Neural progenitor cell (in vitro differentiated cells): ENCODE measurements at regions not wholly inside any gene's neighbourhood (a gene's known extent, or its start where the extent isn't known, plus 50 kb on each side); places are given as distances from the start of the nearest gene placed in this dataset.

Experiments used
- EZH2 ChIP-seq: fragments of 200-600 bp; sonication (generic); IDR thresholded peaks from 2 replicates; pipeline ENCODE4 v1.6.1; 2017; ENCODE audit warnings: antibody characterized with exemption, mild to moderate bottlenecking, moderate library complexity
- TF ChIP-seq, protein P1 (sequence below): fragments of 200-600 bp; sonication (generic); IDR thresholded peaks from 2 replicates; pipeline ENCODE4 v1.5.1; 2017; ENCODE audit warnings: antibody characterized with exemption, mild to moderate bottlenecking

DNA sequence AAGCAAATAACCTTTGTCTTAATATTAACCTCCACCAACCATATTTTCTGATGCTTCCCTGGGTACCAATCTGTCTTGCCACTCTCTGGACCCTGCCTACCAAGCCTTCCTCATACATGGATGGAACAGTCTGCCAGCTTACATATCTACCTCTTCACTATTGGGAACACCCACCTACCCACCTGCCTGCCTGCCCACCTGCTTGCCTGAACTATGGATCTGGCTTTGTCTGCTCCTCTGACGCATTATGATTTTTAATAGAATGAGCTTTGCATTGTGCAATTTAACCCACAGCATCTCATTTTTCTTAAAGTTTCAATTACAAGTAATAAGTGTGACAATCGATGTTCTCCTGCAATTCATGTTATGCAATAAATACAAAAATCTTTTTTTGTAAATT lies 137.9 kb upstream of the LSM8 start:
- no peak for TF ChIP-seq EZH2
- TF ChIP-seq, protein P1, sequence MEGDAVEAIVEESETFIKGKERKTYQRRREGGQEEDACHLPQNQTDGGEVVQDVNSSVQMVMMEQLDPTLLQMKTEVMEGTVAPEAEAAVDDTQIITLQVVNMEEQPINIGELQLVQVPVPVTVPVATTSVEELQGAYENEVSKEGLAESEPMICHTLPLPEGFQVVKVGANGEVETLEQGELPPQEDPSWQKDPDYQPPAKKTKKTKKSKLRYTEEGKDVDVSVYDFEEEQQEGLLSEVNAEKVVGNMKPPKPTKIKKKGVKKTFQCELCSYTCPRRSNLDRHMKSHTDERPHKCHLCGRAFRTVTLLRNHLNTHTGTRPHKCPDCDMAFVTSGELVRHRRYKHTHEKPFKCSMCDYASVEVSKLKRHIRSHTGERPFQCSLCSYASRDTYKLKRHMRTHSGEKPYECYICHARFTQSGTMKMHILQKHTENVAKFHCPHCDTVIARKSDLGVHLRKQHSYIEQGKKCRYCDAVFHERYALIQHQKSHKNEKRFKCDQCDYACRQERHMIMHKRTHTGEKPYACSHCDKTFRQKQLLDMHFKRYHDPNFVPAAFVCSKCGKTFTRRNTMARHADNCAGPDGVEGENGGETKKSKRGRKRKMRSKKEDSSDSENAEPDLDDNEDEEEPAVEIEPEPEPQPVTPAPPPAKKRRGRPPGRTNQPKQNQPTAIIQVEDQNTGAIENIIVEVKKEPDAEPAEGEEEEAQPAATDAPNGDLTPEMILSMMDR = no peak
